ENCODE measurements at regions not wholly inside any gene's neighbourhood (a gene's known extent, or its start where the extent isn't known, plus 50 kb on each side); places are given as distances from the start of the nearest gene placed in this dataset.

DNA sequence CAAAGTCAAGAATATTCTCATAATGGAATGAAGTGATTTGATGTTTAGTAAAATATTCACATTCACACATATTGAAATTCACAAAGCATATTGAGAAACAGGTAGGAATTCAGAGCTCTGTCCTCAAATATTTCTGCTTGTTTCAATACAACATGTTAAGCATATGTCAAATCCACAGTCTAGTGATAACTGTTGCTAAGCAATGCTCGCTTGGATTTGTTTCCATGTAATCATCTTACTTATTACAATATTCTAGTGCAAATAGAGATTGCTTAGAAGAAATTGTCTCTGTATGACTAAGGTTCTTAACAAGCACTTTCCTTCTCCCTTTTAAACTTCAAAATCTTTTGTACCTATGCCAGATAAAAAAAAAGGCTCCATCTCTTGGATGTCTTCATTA, 995.7 kb downstream of the CDH18 start:
- Mint-ChIP-seq H3K4me3 (no peak overlapping the region), H3K27ac (no peak overlapping the region), H3K4me1 (peaks cover 1% of the 10 kb centered on the region), H3K9me3 (no peaks in the 10 kb centered on the region), H3K36me3 (ENCODE audit: low read depth) (no peaks in the 10 kb centered on the region), H3K27me3 (ENCODE audit: insufficient read depth) (no peaks in the 10 kb centered on the region)
- Histone ChIP-seq H3K9me3 (ENCODE audit: control insufficient read depth, low read length) (no peaks in the 10 kb centered on the region), H3K27ac (ENCODE audit: low read depth, low read length) (no peak overlapping the region), H3K36me3 (ENCODE audit: control insufficient read depth, insufficient read depth, low read length) (no peaks in the 10 kb centered on the region), H3K27me3 (ENCODE audit: control insufficient read depth, insufficient read depth, low read length, poor library complexity, severe bottlenecking) (no peaks in the 10 kb centered on the region), H3K4me3 (ENCODE audit: low read length) (no peak overlapping the region), H3K4me1 (ENCODE audit: control insufficient read depth, insufficient read depth, low read length) (no peaks in the 10 kb centered on the region), H3K9ac (ENCODE audit: extremely low read depth, low read length, poor library complexity, severe bottlenecking) (no peak overlapping the region)
- no CpG with 5 or more reads among the region's 1 CpG for WGBS, 2 experiments (ENCODE audit: insufficient coverage in 1 of 2, insufficient read length in 1 of 2)
- TF ChIP-seq, protein P1, sequence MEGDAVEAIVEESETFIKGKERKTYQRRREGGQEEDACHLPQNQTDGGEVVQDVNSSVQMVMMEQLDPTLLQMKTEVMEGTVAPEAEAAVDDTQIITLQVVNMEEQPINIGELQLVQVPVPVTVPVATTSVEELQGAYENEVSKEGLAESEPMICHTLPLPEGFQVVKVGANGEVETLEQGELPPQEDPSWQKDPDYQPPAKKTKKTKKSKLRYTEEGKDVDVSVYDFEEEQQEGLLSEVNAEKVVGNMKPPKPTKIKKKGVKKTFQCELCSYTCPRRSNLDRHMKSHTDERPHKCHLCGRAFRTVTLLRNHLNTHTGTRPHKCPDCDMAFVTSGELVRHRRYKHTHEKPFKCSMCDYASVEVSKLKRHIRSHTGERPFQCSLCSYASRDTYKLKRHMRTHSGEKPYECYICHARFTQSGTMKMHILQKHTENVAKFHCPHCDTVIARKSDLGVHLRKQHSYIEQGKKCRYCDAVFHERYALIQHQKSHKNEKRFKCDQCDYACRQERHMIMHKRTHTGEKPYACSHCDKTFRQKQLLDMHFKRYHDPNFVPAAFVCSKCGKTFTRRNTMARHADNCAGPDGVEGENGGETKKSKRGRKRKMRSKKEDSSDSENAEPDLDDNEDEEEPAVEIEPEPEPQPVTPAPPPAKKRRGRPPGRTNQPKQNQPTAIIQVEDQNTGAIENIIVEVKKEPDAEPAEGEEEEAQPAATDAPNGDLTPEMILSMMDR (conservative IDR thresholded peaks at IDR 0.05), result no peak
- DNase-seq, result no peak

DNA sequence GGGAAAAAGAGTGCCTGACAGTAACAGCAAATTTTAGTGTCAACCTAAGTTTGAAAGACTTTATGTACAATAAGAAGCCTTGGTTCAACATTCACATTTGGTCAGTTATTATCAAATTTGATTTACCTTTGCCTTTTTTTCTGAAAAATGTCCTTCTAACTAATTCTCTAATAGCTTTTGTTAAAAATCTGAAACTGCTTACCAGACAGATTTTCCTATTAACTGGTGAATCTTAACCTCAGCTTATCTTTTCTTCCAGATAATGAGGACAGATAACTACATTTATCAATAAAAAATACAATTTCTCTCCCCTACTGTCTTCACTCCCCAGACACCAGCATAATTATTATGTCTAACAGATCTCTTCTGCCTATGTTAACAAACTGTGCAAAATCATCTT, 988.5 kb downstream of the CDH18 start:
- no peaks in the 10 kb centered on the region for H3K36me3 ChIP-seq (ENCODE audit: control insufficient read depth, insufficient read depth, low read length)
- H3K27me3 ChIP-seq (ENCODE audit: control insufficient read depth, insufficient read depth, low read length, poor library complexity, severe bottlenecking), result no peaks in the 10 kb centered on the region
- H3K27ac Mint-ChIP-seq, result no peak overlapping the region
- no peak for DNase-seq
- no peaks in the 10 kb centered on the region for H3K36me3 Mint-ChIP-seq (ENCODE audit: low read depth)
- no peaks in the 10 kb centered on the region for H3K27me3 Mint-ChIP-seq (ENCODE audit: insufficient read depth)
- no peaks in the 10 kb centered on the region for H3K4me1 Mint-ChIP-seq
- no peak overlapping the region for H3K4me3 ChIP-seq (ENCODE audit: low read length)
- H3K4me3 Mint-ChIP-seq, result no peak overlapping the region
- no peaks in the 10 kb centered on the region for H3K9me3 ChIP-seq (ENCODE audit: control insufficient read depth, low read length)
- no peak overlapping the region for H3K27ac ChIP-seq (ENCODE audit: low read depth, low read length)
- TF ChIP-seq, protein P1 (conservative IDR thresholded peaks at IDR 0.05), result no peak
- H3K4me1 ChIP-seq (ENCODE audit: control insufficient read depth, insufficient read depth, low read length), result no peaks in the 10 kb centered on the region
- no peaks in the 10 kb centered on the region for H3K9me3 Mint-ChIP-seq
- no peak overlapping the region for H3K9ac ChIP-seq (ENCODE audit: extremely low read depth, low read length, poor library complexity, severe bottlenecking)

DNA sequence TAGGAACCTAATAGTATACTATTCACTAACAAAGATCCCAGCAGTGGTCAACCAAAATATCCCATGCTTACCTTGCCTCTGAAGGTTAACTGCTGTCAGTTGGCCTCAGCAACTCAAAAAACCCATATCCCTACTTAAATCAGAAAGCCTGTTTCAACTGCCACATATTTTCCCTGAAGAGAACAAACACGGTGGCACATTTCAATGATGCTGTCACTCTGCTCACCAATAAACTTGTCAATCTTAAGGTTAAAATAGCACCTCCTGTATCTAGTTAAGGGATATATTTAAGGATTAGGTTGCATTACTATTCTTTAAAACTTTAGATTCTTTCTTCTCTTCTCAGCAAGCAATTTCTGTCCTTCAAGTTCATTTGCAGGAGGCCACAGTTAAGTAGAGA, 986.9 kb downstream of the CDH18 start:
- Histone ChIP-seq H3K27ac (ENCODE audit: low read depth, low read length) (no peak overlapping the region), H3K36me3 (ENCODE audit: control insufficient read depth, insufficient read depth, low read length) (no peaks in the 10 kb centered on the region), H3K4me1 (ENCODE audit: control insufficient read depth, insufficient read depth, low read length) (no peaks in the 10 kb centered on the region), H3K9ac (ENCODE audit: extremely low read depth, low read length, poor library complexity, severe bottlenecking) (no peak overlapping the region), H3K4me3 (ENCODE audit: low read length) (no peak overlapping the region), H3K9me3 (ENCODE audit: control insufficient read depth, low read length) (no peaks in the 10 kb centered on the region), H3K27me3 (ENCODE audit: control insufficient read depth, insufficient read depth, low read length, poor library complexity, severe bottlenecking) (no peaks in the 10 kb centered on the region)
- Mint-ChIP-seq H3K4me1 (no peaks in the 10 kb centered on the region), H3K4me3 (no peak overlapping the region), H3K27me3 (ENCODE audit: insufficient read depth) (no peaks in the 10 kb centered on the region), H3K9me3 (no peaks in the 10 kb centered on the region), H3K36me3 (ENCODE audit: low read depth) (no peaks in the 10 kb centered on the region), H3K27ac (no peak overlapping the region)
- WGBS, 2 experiments (ENCODE audit: insufficient coverage in 1 of 2, insufficient read length in 1 of 2), result 86% methylated on average over 1 of the region's 1 CpG; no CpG with 5 or more reads in 1 of the 2 experiments
- DNase-seq, result no peak
- TF ChIP-seq, protein P1 (conservative IDR thresholded peaks at IDR 0.05), result no peak

Data from endodermal cell (in vitro differentiated cells).